Activated CD8-positive, alpha-beta memory T cell treated with anti-CD3 and anti-CD28 coated beads for 36 hours (primary cell): ENCODE measurements at regions not wholly inside any gene's neighbourhood (a gene's known extent, or its start where the extent isn't known, plus 50 kb on each side); places are given as distances from the start of the nearest gene placed in this dataset.

Experiments
- CTCF ChIA-PET: fragments of 350-600 bp; sonication (Branson Sonifier 250); formaldehyde crosslinking; loops from one replicate; lab custom pipeline; 2021; ENCODE audit warnings: antibody characterized with exemption; lab: Charles Lee
- POLR2A ChIA-PET: fragments of 350-600 bp; sonication (Branson Sonifier 250); formaldehyde crosslinking; loops from one replicate; lab custom pipeline; 2021; ENCODE audit warnings: antibody characterized with exemption; lab: Charles Lee

- POLR2A ChIA-PET = no interaction called here
- CTCF ChIA-PET = no interaction called here
These were observed 151.7 kb upstream of the CPEB2 start for GRCh38 chr4:14850455-14851097.

- ChIA-PET CTCF (no interaction called here), POLR2A (no interaction called here)
These were observed 148.9 kb upstream of the CPEB2 start for GRCh38 chr4:14853176-14853943.

GRCh38 chr4:14855719-14856061, 146.6 kb upstream of the CPEB2 start:
- ChIA-PET CTCF (no interaction called here), POLR2A (no interaction called here)

- CTCF ChIA-PET = no interaction called here
- POLR2A ChIA-PET = no interaction called here
These were observed 146.0 kb upstream of the CPEB2 start for GRCh38 chr4:14856062-14856933.

GRCh38 chr4:14856934-14857235, 145.4 kb upstream of the CPEB2 start:
- ChIA-PET POLR2A (no interaction called here), CTCF (no interaction called here)

- POLR2A ChIA-PET = no interaction called here
- CTCF ChIA-PET = no interaction called here
These were observed 144.8 kb upstream of the CPEB2 start for GRCh38 chr4:14857475-14857874.

GRCh38 chr4:14857981-14858380, 144.3 kb upstream of the CPEB2 start:
- POLR2A ChIA-PET = no interaction called here
- CTCF ChIA-PET = no interaction called here

GRCh38 chr4:14862891-14863290, 139.4 kb upstream of the CPEB2 start:
- ChIA-PET CTCF (no interaction called here), POLR2A (no interaction called here)

- ChIA-PET CTCF (no interaction called here), POLR2A (no interaction called here)
These were observed 138.6 kb upstream of the CPEB2 start for GRCh38 chr4:14863418-14864364.

GRCh38 chr4:14864365-14865030, 137.8 kb upstream of the CPEB2 start:
- POLR2A ChIA-PET = no interaction called here
- CTCF ChIA-PET = interaction anchor here (0.6 to 1.2 kb wide), 2 partner anchors 13 to 20 kb away, joined by 3 read pairs; no protein-coding TSS in a partner anchor

GRCh38 chr4:14865031-14865366, 137.3 kb upstream of the CPEB2 start:
- POLR2A ChIA-PET = no interaction called here
- CTCF ChIA-PET = interaction anchor here (0.6 to 1.2 kb wide), 2 partner anchors 13 to 19 kb away, joined by 3 read pairs; no protein-coding TSS in a partner anchor

- CTCF ChIA-PET = interaction anchor here (1.2 kb wide), 1 partner anchor 14 kb away, joined by 3 read pairs; no protein-coding TSS in a partner anchor
These were observed 136.5 kb upstream of the CPEB2 start for GRCh38 chr4:14865804-14866203.

GRCh38 chr4:14867847-14868246, 134.4 kb upstream of the CPEB2 start:
- CTCF ChIA-PET = interaction anchor here (0.6 kb wide), 1 partner anchor 102 kb away, joined by 3 read pairs; no protein-coding TSS in a partner anchor
- POLR2A ChIA-PET = no interaction called here

More at GRCh38 chr4:14865804-14866203, 136.5 kb upstream of the CPEB2 start:
- POLR2A ChIA-PET = no interaction called here

GRCh38 chr4:14868426-14869395, 133.6 kb upstream of the CPEB2 start:
- CTCF ChIA-PET = no interaction called here
- POLR2A ChIA-PET = no interaction called here

- ChIA-PET POLR2A (no interaction called here), CTCF (no interaction called here)
These were observed 130.4 kb upstream of the CPEB2 start for GRCh38 chr4:14871676-14872430.

- POLR2A ChIA-PET = no interaction called here
- CTCF ChIA-PET = no interaction called here
These were observed 127.3 kb upstream of the CPEB2 start for GRCh38 chr4:14874990-14875389.
